NCI-H2227 (cell line): ENCODE measurements at regions not wholly inside any gene's neighbourhood (a gene's known extent, or its start where the extent isn't known, plus 50 kb on each side); places are given as distances from the start of the nearest gene placed in this dataset.

Source experiments
- DNase-seq: peaks from one replicate; lab custom pipeline; 2025; ENCODE audit not compliant: unreplicated experiment; lab: John Stamatoyannopoulos, UW

- DNase-seq, result peak; percentile 41
These were observed 313.8 kb downstream of the ENC1 start for GRCh38 chr5:74326571-74327338.

DNA sequence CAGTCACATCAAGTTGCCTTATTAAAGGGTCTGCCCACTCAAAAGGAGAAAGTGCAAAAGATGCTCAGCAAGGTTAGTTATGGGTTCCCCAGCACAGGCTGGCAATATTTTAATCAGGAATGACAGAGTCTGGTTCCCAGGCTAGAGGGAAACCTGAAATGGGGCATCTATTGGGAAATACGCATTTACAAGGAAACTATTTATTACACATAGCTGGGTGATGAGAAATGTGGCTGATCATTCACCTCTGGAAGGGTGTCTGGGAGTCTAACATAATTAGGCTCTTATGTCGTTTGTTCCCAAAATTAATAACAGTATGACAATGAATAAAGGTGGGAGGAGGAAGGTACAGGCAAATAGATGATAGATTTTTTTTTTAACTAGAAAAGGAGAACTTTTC, 314.7 kb downstream of the ENC1 start:
- no peak for DNase-seq

DNA sequence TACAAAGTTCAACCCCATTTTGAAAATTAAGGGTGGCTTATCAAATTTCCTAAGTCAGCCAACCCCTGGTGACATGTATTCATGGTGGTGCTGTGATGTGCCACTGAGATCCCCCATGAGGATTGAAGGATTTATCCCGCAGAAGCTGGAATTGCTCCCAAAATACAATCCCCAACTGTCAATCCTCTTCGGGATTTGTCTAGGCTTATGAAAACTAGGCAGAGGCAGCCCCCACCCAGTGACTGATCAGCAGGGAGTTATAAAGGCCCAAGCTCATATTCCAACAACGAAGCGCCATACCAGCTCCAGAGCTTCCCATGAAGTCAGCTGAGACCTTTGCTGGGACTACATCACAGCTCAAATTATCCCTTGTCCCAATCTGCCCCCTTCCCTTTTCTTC, 316.0 kb downstream of the ENC1 start:
- DNase-seq, result no peak

DNA sequence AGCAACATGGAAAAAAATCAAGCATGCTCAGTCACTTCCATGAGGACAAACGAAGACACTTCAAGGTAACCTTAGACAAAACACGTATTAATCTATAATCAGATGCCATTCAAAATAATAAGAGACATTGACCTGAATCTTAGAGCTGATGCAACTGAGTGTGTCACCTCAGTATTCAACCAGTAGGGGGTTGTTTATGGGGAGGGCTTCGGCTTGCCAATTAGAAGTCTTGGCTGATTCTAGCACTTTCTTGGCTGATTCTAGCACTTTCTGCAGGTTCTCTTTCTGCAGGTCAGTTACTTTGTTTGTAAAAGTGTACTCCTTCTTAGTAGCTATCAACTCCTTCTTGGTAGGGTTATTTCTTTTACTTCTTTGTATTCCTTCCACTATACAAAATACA, 317.6 kb downstream of the ENC1 start:
- DNase-seq, result no peak

- no peak for DNase-seq
These were observed 318.3 kb downstream of the ENC1 start for GRCh38 chr5:74322191-74322590.

DNA sequence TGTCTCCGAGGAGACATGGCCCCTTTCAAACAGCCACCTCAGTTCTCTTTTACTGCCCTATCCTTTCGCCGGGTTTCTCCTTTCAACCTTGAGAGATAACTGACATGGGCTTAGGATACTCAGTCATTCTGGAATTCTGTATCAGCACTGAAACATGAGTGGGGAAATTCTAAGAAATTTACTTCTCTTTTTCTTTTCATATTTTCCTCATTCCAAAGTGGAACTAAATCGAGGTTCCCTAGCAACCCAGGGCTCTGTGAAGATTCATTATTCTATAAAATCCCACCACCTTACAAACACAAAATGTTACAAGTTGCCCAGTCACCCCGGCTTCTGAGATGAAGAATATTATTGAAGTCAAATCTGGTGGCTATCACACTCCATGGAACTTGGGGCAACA, 319.2 kb downstream of the ENC1 start:
- no peak for DNase-seq

DNA sequence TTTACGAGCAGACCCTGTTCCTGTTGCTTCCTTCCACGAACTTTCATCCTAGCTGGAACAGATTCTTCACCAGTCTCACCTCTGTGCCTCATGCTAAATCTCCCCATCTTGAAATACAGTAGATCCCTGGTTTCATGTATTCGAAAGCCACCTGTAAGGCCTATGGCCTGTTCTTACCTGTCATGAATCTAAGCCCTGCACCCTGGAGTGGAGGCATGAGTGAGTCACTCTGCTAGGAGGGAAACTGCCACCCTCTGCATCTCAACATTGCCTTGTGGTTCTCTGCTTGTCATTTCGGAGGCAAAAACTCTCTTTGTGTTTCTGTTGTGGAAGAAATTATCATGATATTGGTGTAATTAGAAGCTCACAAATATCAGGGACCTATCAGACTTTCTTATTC, 320.0 kb downstream of the ENC1 start:
- no peak for DNase-seq

- DNase-seq, result no peak
These were observed 321.5 kb downstream of the ENC1 start for GRCh38 chr5:74319076-74319475.

GRCh38 chr5:74316064-74316603, 324.4 kb downstream of the ENC1 start:
- DNase-seq, result no peak

DNA sequence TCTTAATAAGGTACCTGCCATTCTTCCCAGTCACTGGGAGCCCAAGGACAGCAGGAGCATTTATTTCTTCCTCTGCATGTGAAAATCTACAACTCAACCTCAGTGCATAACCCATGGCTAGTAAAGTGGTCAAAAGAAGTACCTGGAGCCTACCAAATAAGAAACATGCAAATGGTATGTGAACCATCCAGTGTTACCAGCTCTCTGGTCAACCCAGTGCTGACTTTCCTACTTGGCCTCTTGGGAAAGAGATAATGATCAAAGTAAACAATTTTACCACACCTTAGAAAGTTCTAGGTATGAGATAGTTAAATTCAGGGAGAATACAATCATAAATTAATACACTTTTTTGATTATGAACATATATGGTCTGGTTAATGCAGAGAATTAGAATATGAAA, 325.6 kb downstream of the ENC1 start:
- DNase-seq, result no peak

DNA sequence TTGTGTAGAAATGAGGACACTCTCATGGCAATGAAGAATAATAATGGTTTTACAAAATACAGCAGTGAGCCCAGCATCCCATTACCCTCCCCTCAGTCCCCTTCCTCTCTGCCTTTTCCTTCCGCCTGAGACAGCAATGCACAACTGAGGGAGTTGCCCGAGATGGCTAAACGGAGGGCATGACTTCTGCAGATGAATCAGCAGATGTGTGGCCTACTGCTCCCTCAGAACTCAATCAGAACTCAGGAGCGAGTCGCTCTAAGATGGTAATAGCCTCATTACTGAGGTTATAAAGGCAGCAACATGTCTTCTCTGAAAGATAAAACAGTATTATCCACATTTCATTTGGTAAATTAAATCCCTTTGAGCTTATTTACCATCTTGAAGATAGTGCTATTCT, 326.6 kb downstream of the ENC1 start:
- no peak for DNase-seq

- DNase-seq, result no peak
These were observed 327.8 kb downstream of the ENC1 start for GRCh38 chr5:74312746-74313145.

DNA sequence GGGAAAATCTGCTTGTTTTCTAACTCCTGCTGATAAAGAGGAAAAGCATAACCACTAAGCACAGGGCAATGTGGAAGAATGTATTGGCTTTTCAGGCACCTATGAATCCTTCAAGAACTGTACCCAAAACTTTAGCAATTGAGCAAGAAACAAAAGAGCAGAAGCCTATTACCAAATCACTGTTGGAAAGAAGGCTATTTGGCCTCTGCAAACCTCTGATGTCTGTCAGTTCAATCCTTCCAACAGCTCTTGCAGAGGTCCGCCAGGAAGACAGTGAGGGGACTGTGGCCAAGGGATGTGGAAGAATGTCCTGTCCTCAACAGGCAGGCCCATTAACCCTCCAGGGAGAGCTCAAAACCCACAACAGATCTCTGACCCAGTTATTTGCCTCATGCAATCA, 328.6 kb downstream of the ENC1 start:
- no peak for DNase-seq

- DNase-seq, result no peak
These were observed 329.3 kb downstream of the ENC1 start for GRCh38 chr5:74310997-74311930.

DNA sequence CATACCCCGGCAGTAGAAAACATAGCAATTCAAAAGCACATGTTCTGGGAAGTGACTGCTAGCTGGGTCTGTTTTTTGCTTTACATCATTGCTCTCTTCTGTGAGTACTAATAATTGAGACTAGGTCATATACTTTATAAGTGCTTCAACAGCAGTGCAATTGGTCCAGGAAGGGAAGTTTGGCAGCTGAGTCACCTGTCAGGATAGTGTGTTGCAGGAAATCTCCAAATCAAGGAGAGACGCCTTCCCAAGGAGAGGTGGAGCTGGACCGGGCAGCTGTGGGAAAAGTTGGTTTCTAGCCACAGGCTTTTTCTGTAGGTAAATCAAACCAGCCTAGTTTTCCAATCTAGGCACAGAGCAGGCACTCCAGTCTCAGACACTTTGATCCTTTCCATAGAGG, 330.1 kb downstream of the ENC1 start:
- DNase-seq, result no peak

DNA sequence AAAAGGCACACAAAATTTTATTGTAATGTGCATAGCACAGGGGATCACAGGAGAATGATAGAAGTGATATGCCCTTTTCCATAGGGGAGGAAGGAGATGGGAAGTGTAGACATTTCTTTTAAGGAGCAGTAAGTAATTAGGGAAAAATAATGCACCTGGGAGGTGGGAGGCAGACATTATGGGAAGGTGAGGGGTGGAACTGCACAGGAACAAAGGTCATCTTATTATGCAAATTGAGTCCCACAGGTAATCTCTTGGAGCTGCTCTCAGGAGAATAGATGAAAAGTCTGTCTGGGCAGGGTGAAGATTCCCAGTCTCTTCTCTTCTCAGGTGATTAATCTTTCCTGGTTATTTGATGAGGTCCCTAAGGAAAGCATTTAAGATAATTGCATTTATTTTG, 331.5 kb downstream of the ENC1 start:
- DNase-seq, result no peak

DNA sequence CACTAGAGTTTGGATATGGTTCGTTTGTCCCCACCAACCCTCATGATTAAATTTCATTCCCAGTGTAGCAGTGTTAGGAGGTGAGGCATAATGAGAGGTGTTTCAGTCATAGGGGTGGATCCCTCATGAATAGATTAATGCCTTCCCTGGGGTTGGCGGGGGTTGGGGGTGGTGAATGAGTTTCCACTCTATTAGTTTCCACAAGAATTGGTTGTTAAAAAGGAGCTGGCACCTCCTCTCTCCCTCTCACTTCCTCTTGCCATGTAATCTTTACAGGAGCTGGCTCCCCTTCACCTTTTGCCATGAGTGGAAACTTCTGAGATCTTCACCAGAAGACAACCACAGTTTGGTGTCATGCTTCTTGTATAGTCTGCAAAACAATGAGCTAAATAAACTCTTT, 333.7 kb downstream of the ENC1 start:
- DNase-seq, result no peak

DNA sequence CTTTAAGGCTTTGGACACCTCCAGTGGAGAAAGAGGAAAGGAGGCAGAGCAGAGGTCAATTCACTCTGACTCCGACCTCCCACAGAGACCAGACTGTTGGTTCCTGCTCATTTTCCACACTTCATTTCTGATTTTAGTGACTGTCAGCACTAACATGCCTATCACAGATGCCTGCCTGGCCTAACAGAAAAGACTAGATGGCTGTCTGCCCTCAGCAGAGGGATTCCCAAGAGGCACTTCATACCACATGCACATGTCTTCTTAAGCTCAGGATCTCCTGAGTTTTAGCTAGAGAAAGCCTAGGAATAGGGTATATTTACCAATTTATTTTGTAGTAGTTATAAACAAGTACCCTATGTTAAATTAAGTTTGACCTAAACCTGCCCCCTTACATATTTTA, 336.0 kb downstream of the ENC1 start:
- DNase-seq, result no peak

DNA sequence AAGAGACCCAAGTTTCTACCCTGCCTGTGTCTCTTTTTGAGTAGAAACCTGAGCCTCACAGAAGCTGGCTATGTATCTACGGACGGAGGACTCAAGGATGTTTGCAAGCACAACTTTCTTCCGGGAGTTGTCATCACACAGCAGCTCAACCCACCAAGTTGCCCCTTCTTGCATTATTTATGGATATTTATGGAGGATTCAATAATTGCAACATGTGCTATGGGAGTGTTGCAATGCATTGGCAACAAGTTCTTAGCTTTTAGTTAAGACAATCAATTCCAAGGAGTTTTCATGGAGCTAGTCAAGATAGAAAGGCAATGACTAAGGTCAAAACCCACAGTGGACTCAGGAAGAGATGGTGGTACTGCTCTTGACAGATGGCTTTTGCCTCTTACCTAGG, 336.9 kb downstream of the ENC1 start:
- DNase-seq, result no peak

- no peak for DNase-seq
These were observed 339.0 kb downstream of the ENC1 start for GRCh38 chr5:74301576-74301975.

GRCh38 chr5:74300808-74301389, 339.6 kb downstream of the ENC1 start:
- no peak for DNase-seq

DNA sequence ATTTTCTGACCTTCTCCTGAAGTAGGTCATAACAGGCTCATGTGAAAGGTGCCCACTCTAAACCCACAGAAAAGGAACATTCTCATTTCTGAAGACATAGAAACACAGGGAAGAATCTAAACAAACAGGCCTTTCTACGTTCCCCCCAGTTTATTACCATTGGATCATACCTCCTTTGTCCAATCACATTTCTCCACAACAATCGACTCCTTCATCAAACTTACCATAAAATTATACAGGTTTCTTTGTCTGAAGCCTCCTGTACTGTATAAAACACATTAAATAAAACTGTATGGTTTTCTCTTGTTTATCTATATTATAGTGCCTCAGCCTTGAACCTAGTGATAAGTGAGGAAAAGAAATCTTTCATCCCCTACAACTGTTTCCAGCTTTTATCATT, 340.7 kb downstream of the ENC1 start:
- DNase-seq, result no peak
